ENCODE measurements at regions not wholly inside any gene's neighbourhood (a gene's known extent, or its start where the extent isn't known, plus 50 kb on each side); places are given as distances from the start of the nearest gene placed in this dataset.

GRCh38 chr10:83824099-83824498, 315.2 kb upstream of the GHITM start:
- no peak overlapping the region for H2AK5ac ChIP-seq (ENCODE audit: low read depth, low read length)
- CTCF ChIA-PET (ENCODE audit: partially characterized antibody): interaction anchor here (0.9 to 3.0 kb wide), 2 partner anchors 47 to 202 kb away, joined by 4 to 12 read pairs; no protein-coding TSS in a partner anchor
- TF ChIP-seq KDM4A (IDR thresholded peaks at IDR 0.05; ENCODE audit: low read depth, low read length, severe bottlenecking): no peak
- TF ChIP-seq SIRT6 (IDR thresholded peaks at IDR 0.05; ENCODE audit: low read length): no peak
- no peak for TF ChIP-seq PHF8 (conservative IDR thresholded peaks at IDR 0.05; ENCODE audit: low read depth, low read length)
- no peak for TF ChIP-seq EZH2 (IDR thresholded peaks at IDR 0.05; ENCODE audit: low read depth, low read length, severe bottlenecking)
- TF ChIP-seq TAF1 (IDR thresholded peaks at IDR 0.05; ENCODE audit: low read depth, low read length): no peak
- TF ChIP-seq TEAD4 (IDR thresholded peaks at IDR 0.05; ENCODE audit: low read depth, low read length): no peak
- TF ChIP-seq SP4 (IDR thresholded peaks at IDR 0.05; ENCODE audit: low read length): no peak
- TF ChIP-seq HDAC6 (IDR thresholded peaks at IDR 0.05; ENCODE audit: low read depth, low read length): no peak
- TF ChIP-seq USF2 (IDR thresholded peaks at IDR 0.05; ENCODE audit: low read length): no peak
- no peak for TF ChIP-seq YY1 (IDR thresholded peaks at IDR 0.05; ENCODE audit: low read depth, low read length)
- TF ChIP-seq POU5F1 (IDR thresholded peaks at IDR 0.05; ENCODE audit: low read depth, low read length): no peak
- no peak for TF ChIP-seq POLR2AphosphoS5 (IDR thresholded peaks at IDR 0.05; ENCODE audit: low read depth, low read length)
- TF ChIP-seq TAF7 (optimal IDR thresholded peaks at IDR 0.05; ENCODE audit: borderline replicate concordance, low read depth, low read length): no peak
- no peak for TF ChIP-seq TBP (IDR thresholded peaks at IDR 0.05; ENCODE audit: low read depth, low read length)
- TF ChIP-seq EP300 (IDR thresholded peaks at IDR 0.05; ENCODE audit: borderline replicate concordance in 1 of 2, low read depth in 2 of 2, low read length in 2 of 2): no peak

More at GRCh38 chr10:83824099-83824498, 315.2 kb upstream of the GHITM start:
- Histone ChIP-seq H2BK12ac (ENCODE audit: low read depth, low read length) (no peak overlapping the region), H2BK15ac (ENCODE audit: low read length) (no peak overlapping the region), H3K79me1 (ENCODE audit: low read depth, low read length) (no peaks in the 10 kb centered on the region), H4K20me1 (replicated peaks in 1 of 2; ENCODE audit: control insufficient read depth in 1 of 2, insufficient read depth in 2 of 2, low read length in 2 of 2) (no peaks in the 10 kb centered on the region), H3K27me3 (replicated peaks in 1 of 4; ENCODE audit: control insufficient read depth in 3 of 4, extremely low read depth in 1 of 4, insufficient read depth in 3 of 4, low read length in 3 of 4) (no peaks in the 10 kb centered on the region), H3K9me3 (ENCODE audit: insufficient read depth in 2 of 2, low read depth in 1 of 2, low read length in 1 of 2) (0 out of 4 replicates have a peak, but pooled peaks cover 0 to 2% of the 10 kb centered on the region in 2 experiments), H2BK20ac (ENCODE audit: low read length) (no peak overlapping the region), H2AFZ (ENCODE audit: low read length) (no peak overlapping the region), H3K9ac (replicated peaks in 1 of 4; ENCODE audit: extremely low read depth in 1 of 4, low read depth in 3 of 4, low read length in 3 of 4) (no peak overlapping the region), H3K14ac (ENCODE audit: insufficient read length) (no peak overlapping the region), H3K23me2 (ENCODE audit: low read depth, low read length) (no peaks in the 10 kb centered on the region; the same call in 1 of the 2 replicates), H3K27ac (ENCODE audit: low read depth, low read length) (no peak overlapping the region), H3K18ac (ENCODE audit: extremely low read depth, low read length) (no peak overlapping the region), H3K4me1 (replicated peaks in 1 of 4; ENCODE audit: control insufficient read depth in 3 of 4, insufficient read depth in 4 of 4, low read length in 3 of 4) (no peaks in the 10 kb centered on the region), H4K5ac (ENCODE audit: insufficient read length, low read depth, low read length) (no peak overlapping the region), H4K8ac (ENCODE audit: extremely low read depth, insufficient read depth, low read length) (no peak overlapping the region; the same call in 1 of the 2 replicates), H3K4ac (replicated peaks; ENCODE audit: insufficient read length, low read depth, low read length) (no peak overlapping the region), H3K36me3 (ENCODE audit: control insufficient read depth in 2 of 4, insufficient read depth in 4 of 4, low read length in 3 of 4) (no peaks in the 10 kb centered on the region), H2BK120ac (replicated peaks; ENCODE audit: low read depth, low read length) (no peak overlapping the region), H2BK5ac (ENCODE audit: low read depth, low read length) (no peak overlapping the region), H3K4me2 (ENCODE audit: insufficient read depth in 1 of 2, low read depth in 2 of 2, low read length in 2 of 2) (no peak overlapping the region), H3K4me3 (ENCODE audit: extremely low read depth in 1 of 4, insufficient read depth in 2 of 4, low read depth in 3 of 4, low read length in 4 of 4) (no peak overlapping the region), H3K23ac (ENCODE audit: insufficient read length) (no peak overlapping the region), H3K79me2 (ENCODE audit: control insufficient read depth in 1 of 2, insufficient read depth in 2 of 2, low read length in 2 of 2) (no peaks in the 10 kb centered on the region), H3K56ac (replicated peaks; ENCODE audit: insufficient read length, low read depth, low read length) (no peak overlapping the region), H4K91ac (replicated peaks; ENCODE audit: insufficient read length, low read length) (no peak overlapping the region)
- WGBS, 2 experiments (ENCODE audit: extremely low coverage in 1 of 2, insufficient coverage in 1 of 2, insufficient read length in 1 of 2, insufficient replicate concordance in 2 of 2, low coverage in 1 of 2, low lambda C conversion rate in 2 of 2, missing lambda C conversion rate in 1 of 2): 91% methylated on average over 3 of the region's 3 CpGs; no CpG with 5 or more reads in 1 of the 2 experiments
- FAIRE-seq (no peak), DNase-seq (ENCODE audit: low read depth in 1 of 2, low spot score in 2 of 2) (no peak)
- POLR2A ChIA-PET (ENCODE audit: partially characterized antibody): no interaction called here
